Cerebellar nuclear complex (tissue), 1 donor: ENCODE measurements at regions not wholly inside any gene's neighbourhood (a gene's known extent, or its start where the extent isn't known, plus 50 kb on each side); places are given as distances from the start of the nearest gene placed in this dataset.
A peak's percentile ranks its signal among the peaks of the same experiment; 100 is the strongest.

Source experiments
- DNase-seq, 2 experiments: peaks; one replicate each; lab custom pipeline; 2025; lab: John Stamatoyannopoulos, UW

GRCh38 chr3:19717736-19718135, 216.3 kb downstream of the EFHB start:
- DNase-seq, result no peak

GRCh38 chr3:19711160-19711782, 222.7 kb downstream of the EFHB start:
- DNase-seq, result no peak

GRCh38 chr3:19702416-19703078, 231.5 kb downstream of the EFHB start:
- DNase-seq, result no peak

GRCh38 chr3:19688767-19689166, 245.2 kb downstream of the EFHB start:
- DNase-seq, result no peak

GRCh38 chr3:19668163-19668562, 265.9 kb downstream of the EFHB start:
- no peak for DNase-seq

GRCh38 chr3:19662486-19662885, 271.5 kb downstream of the EFHB start:
- peak; percentile 65 to 84 for DNase-seq

GRCh38 chr3:19652336-19652735, 281.7 kb downstream of the EFHB start:
- no peak for DNase-seq

GRCh38 chr3:19645093-19645492, 288.9 kb downstream of the EFHB start:
- no peak for DNase-seq

GRCh38 chr3:19644405-19644804, 289.6 kb downstream of the EFHB start:
- DNase-seq, result no peak

GRCh38 chr3:19641408-19641807, 292.6 kb downstream of the EFHB start:
- DNase-seq, result no peak

GRCh38 chr3:19632099-19633074, 301.6 kb downstream of the EFHB start:
- no peak for DNase-seq

- DNase-seq, result no peak
These were observed 335.1 kb downstream of the EFHB start for GRCh38 chr3:19598870-19599269.

GRCh38 chr3:19596408-19596807, 337.6 kb downstream of the EFHB start:
- DNase-seq, result no peak

- no peak for DNase-seq
These were observed 338.1 kb downstream of the EFHB start for GRCh38 chr3:19595884-19596283.
